ENCODE measurements at regions not wholly inside any gene's neighbourhood (a gene's known extent, or its start where the extent isn't known, plus 50 kb on each side); places are given as distances from the start of the nearest gene placed in this dataset.
"Not testable (repeated sequence)": the region's sequence is repeated elsewhere in the genome, so short reads cannot be mapped to it uniquely, and the experiment has no call there.

DNA sequence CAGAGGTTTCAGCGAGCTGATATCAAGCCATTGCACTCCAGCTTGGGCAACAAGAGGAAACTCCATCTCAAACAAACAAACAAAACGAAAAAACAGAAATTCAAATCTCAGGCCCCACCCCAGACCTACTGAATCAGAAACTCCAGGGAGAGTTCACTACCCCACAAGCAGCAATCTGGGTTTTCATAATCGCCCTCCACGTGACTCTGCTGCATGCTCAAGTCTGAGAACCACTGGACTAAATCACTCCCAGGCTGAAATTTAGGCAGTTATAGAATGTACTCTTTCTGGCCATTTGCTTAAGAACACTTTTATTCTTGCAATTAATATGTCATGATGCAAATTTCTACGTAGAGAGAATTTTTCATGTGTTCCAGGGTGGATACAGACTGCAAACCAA lies 287.3 kb downstream of the USP46 start:
- no peak for DNase-seq (ENCODE audit: low read depth)

DNA sequence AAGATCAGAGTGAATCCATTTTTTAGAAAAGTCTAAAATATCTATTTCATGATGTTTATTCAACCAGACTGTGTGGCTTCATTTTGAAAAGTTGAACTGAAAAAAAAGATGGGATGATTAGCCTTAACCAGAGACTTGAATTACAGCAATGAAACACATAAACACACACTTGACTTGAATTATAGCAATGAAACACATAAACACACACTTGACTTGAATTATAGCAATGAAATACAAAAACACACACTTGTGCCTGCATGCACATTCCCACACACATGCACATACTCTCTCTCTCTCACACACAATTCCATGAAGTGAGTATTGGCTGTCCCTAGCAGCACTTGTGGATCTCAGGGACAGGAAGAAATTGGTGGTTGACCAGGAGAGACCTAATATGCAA lies 286.8 kb downstream of the USP46 start:
- DNase-seq (ENCODE audit: low read depth) = no peak

DNA sequence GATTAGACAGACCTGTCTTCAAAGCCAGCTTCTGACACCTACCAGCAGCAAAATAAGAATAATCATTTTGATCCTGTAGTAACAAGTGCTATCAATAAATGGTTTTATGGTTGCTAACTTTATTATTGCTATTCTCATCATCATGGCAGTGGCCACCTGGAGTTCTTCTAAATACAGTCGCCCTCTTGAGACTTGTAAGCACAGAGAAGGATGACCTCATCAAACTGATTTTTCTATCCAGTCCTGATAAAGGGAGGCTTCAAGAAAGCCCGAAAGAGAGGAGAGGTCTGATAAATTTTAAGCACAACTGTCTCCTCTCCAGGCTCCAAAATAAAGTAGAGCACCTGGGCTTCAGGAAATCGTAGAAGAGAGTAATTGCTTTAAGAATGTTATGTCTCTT lies 286.4 kb downstream of the USP46 start:
- no peak for DNase-seq (ENCODE audit: low read depth)

DNA sequence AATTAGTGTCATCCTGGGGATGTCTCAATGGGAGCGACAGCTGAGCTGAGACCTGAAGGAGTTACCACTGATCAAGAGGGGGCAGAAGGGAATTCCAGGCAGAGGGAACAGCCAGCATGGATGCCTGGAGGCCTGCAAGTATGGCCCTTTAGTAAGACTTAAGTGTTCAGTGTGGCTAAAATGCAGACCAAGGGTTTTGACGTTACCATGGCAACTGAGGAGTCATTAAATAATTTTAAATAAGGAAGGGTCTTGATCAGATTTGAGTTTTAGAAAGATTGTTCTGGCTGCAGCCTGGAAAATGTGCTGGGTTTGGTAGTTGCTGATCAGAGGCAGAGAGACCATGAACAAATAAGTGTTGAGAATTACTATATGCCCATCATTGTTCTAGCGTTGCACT lies 285.5 kb downstream of the USP46 start:
- DNase-seq (ENCODE audit: low read depth) = no peak

DNA sequence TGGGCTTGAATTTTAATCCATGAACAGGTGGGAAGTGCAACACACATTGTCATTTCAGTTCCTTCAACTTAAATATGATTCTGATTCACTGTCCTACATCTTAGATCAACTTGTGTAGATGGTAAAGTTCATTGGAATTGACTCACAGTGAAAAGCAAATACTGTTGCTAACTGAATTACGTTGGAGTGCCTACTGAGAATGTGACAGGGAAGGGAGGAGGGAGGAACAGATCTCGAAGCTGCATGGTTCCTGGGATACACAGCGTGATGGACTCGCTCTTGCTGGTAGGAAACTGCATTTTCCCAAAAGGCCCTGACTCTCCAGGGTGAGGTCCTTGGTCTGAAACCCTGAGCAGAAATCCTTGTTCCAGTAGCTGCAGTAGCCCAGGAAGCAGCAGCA lies 284.2 kb downstream of the USP46 start:
- DNase-seq (ENCODE audit: low read depth) = no peak

DNA sequence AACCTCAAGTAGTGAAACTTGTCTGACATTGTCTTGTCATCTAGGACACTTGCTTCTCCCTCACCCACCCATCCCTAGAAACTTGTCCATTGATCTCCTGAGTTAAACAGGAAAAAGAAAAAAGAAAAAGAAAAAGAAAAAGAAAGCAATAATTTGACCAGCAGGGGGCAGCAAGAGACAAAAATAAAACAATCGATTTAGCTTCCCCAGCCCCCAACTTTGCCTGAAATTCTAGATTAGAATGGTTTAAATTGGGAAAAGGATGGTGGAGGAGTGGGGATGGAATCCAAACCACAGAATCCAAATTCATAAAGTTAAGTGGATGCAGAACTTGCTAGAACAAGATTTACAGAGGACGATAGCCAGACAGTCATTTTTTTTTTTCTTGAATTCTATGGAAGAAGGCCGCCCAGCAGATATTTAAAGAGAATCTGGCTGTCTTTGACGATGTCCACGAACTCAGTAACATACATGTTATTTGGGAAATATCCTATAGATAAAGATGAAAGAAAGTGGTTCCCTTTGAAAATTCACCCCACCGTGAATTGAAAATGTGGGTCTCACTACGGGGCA lies 282.9 kb downstream of the USP46 start:
- DNase-seq (ENCODE audit: low read depth) = peak; percentile 66

DNA sequence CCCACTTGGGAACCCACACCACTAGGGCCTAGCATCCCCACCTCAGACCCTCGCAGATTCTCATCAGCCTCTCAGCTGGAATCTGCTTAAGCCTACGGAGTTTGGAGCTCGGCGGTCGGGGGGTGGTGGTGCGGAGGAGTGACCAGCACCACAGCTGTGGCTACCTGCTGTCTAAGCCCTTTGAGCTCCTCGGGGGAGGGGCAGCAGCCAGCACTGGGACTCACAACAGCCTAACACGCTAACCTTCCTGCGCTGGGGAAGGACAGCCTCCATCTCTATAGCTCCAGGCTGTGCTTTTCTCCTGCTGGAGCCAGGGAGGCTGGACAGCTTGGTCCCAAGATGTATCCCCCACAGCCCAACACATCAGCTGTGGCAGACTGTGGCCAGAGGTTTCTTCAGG lies 281.5 kb downstream of the USP46 start:
- no peak for DNase-seq (ENCODE audit: low read depth)

DNA sequence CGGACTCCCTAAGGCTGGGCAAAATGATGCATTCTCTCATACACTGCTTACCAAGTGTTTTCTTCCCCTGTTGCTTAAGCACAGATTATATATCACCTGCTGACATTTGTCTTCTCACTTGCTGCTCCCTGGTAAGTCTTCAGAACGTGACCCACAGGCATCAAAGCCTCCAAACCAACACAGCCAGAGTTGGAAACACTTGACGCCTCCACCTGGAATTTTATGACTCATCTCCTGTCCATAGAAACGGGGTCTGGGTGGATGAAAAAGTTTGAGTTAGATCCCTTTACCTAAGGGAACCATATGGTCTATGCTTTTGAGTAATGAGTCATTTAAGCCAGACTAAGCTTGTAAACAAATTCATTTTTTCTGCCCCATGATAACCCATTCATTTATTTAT lies 251.6 kb downstream of the USP46 start:
- DNase-seq (ENCODE audit: low read depth) = peak; percentile 1

DNA sequence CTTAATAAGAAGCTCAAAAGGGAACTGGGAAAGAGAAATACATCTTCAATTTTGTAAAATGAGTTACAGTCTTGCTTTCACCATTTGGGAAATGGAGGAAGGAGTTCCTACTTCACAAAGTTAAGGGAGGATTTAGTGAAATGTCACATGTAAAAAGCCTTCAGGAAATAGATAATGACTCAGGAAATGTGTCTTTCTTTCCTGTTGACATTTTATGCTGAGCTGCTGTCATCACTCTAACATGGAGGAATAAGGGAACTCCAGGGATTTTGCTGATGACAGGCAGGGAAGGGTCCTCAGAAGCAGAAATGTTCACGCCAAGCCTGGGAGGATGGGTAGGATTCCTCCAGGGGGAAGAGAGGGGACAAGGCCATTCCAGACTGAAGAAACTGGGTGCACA lies 251.1 kb downstream of the USP46 start:
- no peak for DNase-seq (ENCODE audit: low read depth)

DNA sequence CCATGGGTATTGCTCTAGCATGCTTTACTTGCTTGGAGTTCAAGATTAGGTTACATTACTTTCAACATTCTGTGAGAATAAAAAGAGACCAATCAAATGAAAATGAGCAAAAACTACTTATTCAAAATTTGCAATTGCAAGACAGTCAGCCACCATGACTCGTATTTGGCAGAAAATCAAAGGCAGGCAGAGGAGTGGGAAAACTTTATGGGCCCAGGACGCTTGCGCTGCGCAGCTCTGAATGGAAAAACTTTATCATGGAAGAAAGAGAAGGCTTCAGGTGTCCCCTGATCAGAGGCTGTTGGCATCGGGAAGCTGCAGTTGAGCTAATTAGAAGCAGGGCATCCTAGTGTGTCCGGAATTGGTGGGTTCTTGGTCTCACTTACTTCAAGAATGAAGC lies 250.6 kb downstream of the USP46 start:
- DNase-seq (ENCODE audit: low read depth) = no peak

DNA sequence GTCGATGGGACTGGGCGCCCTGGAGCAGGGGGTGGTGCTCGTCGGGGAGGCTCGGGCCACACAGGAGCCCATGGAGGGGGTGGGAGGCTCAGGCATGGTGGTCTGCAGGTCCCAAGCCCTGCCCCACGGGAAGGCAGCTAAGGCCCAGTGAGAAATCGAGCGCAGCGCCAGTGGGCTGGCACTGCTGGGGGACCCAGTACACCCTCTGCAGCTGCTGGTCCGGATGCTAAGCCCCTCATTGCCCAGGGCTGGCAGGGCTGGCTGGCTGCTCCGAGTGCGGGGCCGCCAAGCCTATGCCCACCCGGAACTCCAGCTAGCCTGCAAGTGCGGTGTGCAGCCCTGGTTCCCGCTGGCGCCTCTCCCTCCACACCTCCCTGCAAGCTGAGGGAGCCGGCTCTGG lies 249.3 kb downstream of the USP46 start:
- not testable (repeated sequence) for DNase-seq (ENCODE audit: low read depth)

DNA sequence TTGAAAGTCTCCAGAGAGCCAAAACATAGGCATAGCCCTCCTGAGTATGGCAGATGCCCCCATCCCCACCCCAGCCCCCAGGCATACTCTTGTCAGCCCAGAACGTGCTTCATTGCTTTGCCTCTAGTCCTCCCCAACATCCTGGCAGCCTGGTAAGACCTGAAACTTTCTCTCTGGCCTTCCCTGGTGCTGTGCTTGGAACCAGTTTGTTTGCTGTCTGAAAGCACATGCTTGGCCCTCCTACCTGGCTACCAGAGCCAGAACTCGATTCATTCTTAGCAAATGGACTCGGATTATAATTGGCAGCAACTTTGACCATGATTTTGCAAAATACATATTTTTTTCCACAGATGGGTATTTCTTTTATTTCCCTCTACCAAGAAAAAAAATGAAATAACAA lies 248.1 kb downstream of the USP46 start:
- DNase-seq (ENCODE audit: low read depth) = no peak

DNA sequence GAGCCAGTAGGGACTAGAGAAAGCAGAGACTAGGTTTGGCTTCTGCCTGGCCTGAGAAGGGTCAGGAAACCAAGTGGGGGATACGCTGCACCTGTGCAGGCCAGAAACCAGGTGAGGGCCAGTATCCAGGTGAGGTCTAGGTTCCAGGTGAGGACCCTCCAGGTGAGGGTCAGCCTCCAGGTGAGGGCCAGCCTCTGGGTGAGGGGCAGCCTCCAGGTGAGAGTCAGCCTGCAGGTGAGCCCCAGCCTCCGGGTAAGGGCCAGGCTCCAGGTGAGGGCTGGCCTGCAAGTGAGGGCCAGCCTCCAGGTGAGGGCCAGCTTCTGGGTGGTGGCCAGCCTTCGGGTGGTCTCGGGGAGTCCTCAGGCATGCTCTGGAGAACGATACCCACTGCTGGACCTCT lies 238.8 kb downstream of the USP46 start:
- DNase-seq (ENCODE audit: low read depth) = no peak

DNA sequence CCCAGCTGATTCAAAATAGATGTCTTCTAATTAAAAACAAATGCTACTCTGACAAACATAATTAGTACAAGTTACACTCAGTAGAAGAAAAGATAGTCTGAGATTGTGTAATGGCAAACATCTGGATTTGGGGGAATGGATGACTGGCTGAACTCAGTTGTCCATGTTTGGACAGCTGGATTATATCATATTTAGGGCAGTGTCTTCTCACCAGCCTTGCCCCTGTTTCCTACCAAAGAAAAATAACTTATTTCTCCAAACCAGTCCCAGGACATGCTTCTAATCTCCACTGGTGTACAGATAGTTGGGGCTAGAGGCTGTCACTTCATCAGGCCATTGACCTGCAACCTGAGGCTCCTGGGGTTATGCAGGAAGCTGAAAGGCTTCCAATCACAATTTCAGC lies 237.3 kb downstream of the USP46 start:
- no peak for DNase-seq (ENCODE audit: low read depth)

DNA sequence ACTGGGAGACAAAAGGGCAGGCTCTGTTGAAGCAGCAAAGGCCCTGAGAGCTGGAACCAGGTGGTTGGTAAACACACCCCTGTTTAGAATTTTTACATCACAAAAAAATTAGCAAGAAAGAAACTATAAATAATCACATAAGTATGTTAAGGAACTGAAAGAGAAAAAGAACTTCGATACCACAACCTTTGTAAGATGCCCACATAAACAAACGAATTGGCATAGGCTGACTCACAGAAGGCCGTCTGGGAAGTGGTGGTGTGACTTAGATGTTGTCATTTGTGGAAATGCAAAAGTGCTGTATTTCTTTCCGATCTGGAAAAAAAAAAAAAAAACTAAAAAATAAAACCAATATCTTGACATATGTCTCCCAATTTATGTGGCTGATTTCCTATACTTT lies 235.1 kb downstream of the USP46 start:
- no peak for DNase-seq (ENCODE audit: low read depth)

DNA sequence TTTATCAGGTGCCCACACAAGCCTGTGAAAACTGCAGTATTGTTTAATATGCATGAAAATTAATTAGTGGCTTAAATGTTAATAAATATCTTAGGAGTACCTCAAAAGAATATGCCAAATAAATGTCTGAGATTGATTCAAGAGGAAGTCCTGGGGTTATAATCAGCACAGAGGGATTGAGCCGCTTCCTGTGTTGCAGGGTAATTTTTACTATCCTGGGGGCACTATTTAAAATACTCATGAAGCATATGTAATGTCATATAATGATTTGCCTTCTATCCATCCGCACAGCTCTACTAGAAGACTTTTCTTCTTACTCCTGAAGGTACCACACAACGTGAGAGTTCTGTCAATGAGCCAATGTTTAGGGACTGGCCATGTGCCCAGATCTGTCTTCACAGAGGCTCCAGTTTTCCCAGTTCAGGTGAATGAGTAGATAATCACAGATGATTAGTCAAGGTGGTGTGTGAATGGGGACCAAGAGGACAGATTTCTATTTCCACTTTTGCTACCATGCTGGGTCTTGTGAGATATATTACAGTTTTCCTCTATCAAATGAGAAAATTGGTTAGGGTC lies 233.3 kb downstream of the USP46 start:
- DNase-seq (ENCODE audit: low read depth) = no peak

DNA sequence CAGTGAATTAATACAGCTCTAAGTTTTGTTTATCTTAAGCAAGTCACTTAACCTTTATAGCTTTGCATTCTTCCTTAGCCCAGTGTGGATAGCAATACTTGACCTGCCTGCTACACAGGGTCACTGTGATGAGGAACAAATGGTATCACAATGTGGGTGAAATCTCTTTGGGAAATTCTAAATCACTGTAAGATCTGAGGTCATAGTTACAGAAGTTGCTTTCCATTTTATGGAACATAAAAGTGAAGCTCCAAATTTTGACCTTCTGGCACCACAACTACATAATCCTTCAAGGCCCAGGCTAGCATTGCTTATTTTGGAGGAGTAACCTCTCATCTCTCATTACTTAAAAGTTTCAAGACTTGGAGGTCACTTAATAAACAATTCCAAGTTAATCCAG lies 227.7 kb downstream of the USP46 start:
- no peak for DNase-seq (ENCODE audit: low read depth)

DNA sequence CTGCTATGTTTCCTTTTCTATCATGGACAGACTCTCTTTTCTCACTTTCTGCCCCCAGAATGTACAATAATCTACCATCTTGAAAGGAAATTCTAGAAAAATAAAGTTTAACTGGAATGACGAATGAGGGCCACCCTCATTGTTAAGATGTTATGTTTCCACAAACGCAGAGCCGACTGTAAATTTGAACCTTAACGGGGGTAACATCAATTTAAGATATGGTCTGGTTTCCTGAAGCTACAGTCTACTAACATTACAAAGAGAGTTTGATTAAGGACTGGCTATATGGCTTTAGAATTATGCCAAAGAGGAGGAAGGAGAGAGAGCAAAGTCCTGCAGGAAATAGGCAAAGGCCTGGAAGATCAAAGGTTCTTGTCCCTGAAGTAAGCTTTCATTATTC lies 227.2 kb downstream of the USP46 start:
- no peak for DNase-seq (ENCODE audit: low read depth)

DNA sequence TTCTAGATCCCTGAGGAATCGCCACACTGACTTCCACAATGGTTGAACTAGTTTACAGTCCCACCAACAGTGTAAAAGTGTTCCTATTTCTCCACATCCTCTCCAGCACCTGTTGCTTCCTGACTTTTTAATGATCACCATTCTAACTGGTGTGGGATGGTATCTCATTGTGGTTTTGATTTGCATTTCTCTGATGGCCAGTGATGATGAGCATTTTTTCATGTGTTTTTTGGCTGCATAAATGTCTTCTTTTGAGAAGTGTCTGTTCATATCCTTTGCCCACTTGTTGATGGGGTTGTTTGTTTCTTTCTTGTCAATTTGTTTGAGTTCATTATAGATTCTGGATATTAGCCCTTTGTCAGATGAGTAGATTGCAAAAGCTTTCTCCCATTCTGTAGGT lies 216.6 kb downstream of the USP46 start:
- not testable (repeated sequence) for DNase-seq (ENCODE audit: low read depth)

DNA sequence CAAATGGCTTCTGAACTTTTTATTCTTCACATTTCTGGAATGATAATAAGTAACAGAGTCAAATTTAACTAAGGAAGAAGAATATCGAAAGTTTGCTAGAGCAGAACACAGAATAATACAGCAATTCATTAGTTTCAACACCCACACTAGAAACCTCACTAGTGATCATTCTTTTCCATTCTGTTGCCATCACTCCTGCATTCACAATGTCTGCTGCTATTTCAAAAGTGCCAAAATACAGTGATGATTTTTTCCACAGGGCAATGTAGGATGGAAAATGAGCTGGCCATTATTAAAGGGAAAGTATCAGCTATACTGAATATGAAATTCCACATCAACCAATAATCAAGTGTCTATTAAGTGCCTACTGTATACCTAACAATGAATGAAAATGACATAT lies 186.7 kb downstream of the USP46 start:
- DNase-seq (ENCODE audit: low read depth) = no peak

DNA sequence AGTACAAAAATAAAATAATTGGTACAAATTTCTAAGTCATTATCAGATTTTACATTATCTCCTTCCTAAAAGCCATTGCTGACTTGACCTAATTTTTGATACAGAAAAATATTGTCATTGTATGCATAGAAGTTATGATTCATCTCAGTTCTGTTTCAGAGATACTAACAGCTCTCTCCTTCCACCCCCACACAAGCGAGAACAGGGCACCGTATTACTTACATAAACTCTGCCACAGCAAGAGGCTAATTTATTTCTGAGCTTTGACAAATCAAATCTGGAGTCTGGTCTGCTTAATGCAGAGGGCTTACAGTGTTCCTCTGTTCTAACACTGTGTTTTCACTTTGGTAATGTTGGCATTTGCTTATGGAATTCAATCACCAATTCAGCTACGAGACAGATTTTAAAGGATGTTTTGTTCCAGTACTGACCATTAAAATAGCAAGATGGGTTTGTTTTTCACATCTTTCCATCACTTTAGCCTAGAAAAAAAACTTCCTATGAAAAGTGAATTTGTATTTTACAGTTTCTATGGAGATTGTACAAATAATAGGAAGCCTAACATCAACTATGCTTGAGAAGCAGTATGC lies 181.8 kb downstream of the USP46 start:
- DNase-seq (ENCODE audit: low read depth) = no peak

DNA sequence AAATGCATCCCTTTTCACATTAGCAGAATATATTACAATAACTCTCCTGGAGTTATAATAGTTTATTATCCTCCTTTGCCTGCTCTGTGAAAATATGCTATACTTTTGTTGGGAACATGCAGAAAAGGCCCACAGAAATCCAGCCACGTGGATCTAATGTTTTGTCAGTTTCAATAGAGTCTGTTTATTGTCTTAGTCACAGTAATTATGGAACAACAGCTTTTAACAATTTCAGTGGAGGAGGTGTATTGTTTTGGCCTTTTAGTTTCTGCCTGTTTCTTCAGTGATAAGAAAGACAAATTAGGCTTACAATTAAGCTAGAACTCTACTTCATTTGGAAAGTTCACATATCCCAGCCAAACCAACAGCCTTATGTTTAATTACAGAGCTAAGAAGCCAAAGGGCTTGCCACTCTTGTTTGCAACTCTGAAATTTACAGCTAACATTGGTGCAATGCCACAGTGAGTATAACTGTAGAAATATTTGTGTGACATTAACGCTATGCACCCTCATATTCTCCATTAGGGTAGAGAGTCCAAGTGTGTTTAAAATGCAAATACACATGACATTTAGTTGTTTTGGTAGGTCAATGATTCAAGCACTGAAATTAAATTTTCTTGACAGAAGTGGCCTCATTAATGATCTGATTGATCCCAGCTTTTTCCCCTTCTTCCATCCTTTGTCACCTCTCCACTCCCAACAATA lies 175.8 kb downstream of the USP46 start:
- no peak for DNase-seq (ENCODE audit: low read depth)

DNA sequence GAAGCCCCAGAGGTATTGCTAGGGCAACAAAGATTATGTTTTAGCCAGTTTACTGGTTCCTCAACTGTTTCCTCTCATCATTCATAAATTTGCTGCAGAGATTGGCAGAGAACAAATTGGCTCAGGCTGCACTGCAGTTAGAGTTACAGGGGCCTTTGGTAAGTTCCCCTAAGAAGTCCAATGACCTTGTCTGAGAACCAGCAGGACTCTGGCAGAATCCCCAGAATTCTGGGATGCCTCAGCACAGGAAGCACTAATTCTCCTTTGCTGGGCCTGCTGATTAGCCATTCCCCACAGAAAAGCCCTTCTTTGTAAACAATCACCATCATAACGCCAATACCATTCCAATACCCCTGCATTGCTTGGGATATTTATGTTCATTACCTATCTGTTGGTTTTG lies 151.3 kb downstream of the USP46 start:
- DNase-seq (ENCODE audit: low read depth) = no peak

Data from myocyte (in vitro differentiated cells).